IMR-90 (cell line): ENCODE measurements at regions not wholly inside any gene's neighbourhood (a gene's known extent, or its start where the extent isn't known, plus 50 kb on each side); places are given as distances from the start of the nearest gene placed in this dataset.

Experiments
- ATAC-seq: fragments of 200-7000 bp; cut with Tn5 transposase; 2 replicates; pipeline ENCODE4 v1.9.1; 2020; ENCODE audit warnings: low read depth, mild to moderate bottlenecking, moderate library complexity
- BruUV-seq: library from RNA; stranded (reverse); fragments of 400-500 nt; replicated peaks from 2 replicates; lab custom pipeline; 2021; lab: Mats Ljungman, UMichigan
- CTCF ChIA-PET: fragments of 300-600 bp; formaldehyde crosslinking; extraction: SDS; loops from one replicate; lab custom pipeline; 2021; ENCODE audit warnings: antibody characterized with exemption; lab: Yijun Ruan, JAX
- POLR2A ChIA-PET: fragments of 300-600 bp; sonication (Branson Sonifier 250); formaldehyde crosslinking; loops from one replicate; lab custom pipeline; 2022; ENCODE audit warnings: antibody characterized with exemption; ENCODE audit not compliant: unreplicated experiment; lab: Charles Lee
- DNase-seq: peaks from one replicate; pipeline ENCODE4 v3.0.0; 2013
- H2AFZ ChIP-seq: replicated peaks from 2 replicates; pipeline ENCODE3; 2013; ENCODE audit warnings: low read length, mild to moderate bottlenecking; ENCODE audit not compliant: poor library complexity
- H2AK5ac ChIP-seq: 2 replicates; pipeline ENCODE4 v1.6.1; 2013; ENCODE audit warnings: low read depth, low read length, inconsistent platforms
- H2AK9ac ChIP-seq: replicated peaks from 2 replicates; pipeline ENCODE3; 2013; ENCODE audit warnings: mild to moderate bottlenecking, low read depth, low read length, moderate library complexity; ENCODE audit not compliant: poor library complexity
- H2BK120ac ChIP-seq: 2 replicates; pipeline ENCODE4 v1.6.1; 2013; ENCODE audit warnings: low read depth, low read length, inconsistent platforms
- H2BK15ac ChIP-seq: 3 replicates; pipeline ENCODE4 v1.6.1; 2013; ENCODE audit warnings: low read depth, low read length, inconsistent platforms
- H2BK20ac ChIP-seq: 2 replicates; pipeline ENCODE4 v1.6.1; 2013; ENCODE audit warnings: low read depth, mild to moderate bottlenecking, inconsistent platforms, low read length, moderate library complexity
- H2BK5ac ChIP-seq: 2 replicates; pipeline ENCODE4 v1.6.1; 2013; ENCODE audit warnings: mild to moderate bottlenecking, low read depth, low read length, inconsistent platforms; ENCODE audit not compliant: poor library complexity, severe bottlenecking
- H3K14ac ChIP-seq: replicated peaks from 2 replicates; pipeline ENCODE4 v1.6.1; 2013; ENCODE audit warnings: low read depth, low read length, inconsistent platforms
- H3K18ac ChIP-seq: 2 replicates; pipeline ENCODE4 v1.6.1; 2013; ENCODE audit warnings: low read depth, low read length, control low read depth
- H3K23ac ChIP-seq: 2 replicates; pipeline ENCODE4 v1.6.1; 2013; ENCODE audit warnings: low read depth, low read length, inconsistent platforms
- H3K27ac ChIP-seq: 2 replicates; pipeline ENCODE4 v1.5.1; 2013; ENCODE audit warnings: mild to moderate bottlenecking, control low read depth, low read length; ENCODE audit not compliant: insufficient read depth
- H3K27me3 ChIP-seq: 2 replicates; pipeline ENCODE4 v1.6.1; 2013; ENCODE audit warnings: low read length; ENCODE audit not compliant: control insufficient read depth, insufficient read depth
- H3K36me3 ChIP-seq: 2 replicates; pipeline ENCODE4 v1.6.1; 2013; ENCODE audit warnings: low read length, mixed read lengths; ENCODE audit not compliant: control insufficient read depth, insufficient read depth
- H3K4ac ChIP-seq: 2 replicates; pipeline ENCODE4 v1.6.1; 2013; ENCODE audit warnings: low read depth, low read length, inconsistent platforms
- H3K4me1 ChIP-seq: 2 replicates; pipeline ENCODE4 v1.6.1; 2013; ENCODE audit warnings: low read length, mixed read lengths; ENCODE audit not compliant: control insufficient read depth, insufficient read depth
- H3K4me2 ChIP-seq: 2 replicates; pipeline ENCODE4 v1.6.1; 2013; ENCODE audit warnings: low read depth, mild to moderate bottlenecking, control low read depth, low read length, moderate library complexity
- H3K4me3 ChIP-seq: 2 replicates; pipeline ENCODE4 v1.5.1; 2013; ENCODE audit warnings: low read depth, mild to moderate bottlenecking, control low read depth, low read length, moderate library complexity; ENCODE audit not compliant: insufficient read depth
- H3K56ac ChIP-seq: 2 replicates; pipeline ENCODE4 v1.6.1; 2013; ENCODE audit warnings: low read length, inconsistent platforms; ENCODE audit not compliant: insufficient read depth; ENCODE audit errors: extremely low read depth
- H3K79me1 ChIP-seq, 2 experiments: 2 replicates each; pipeline ENCODE4 v1.6.1; 2013; ENCODE audit warnings: low read length in 2 of 2, inconsistent platforms in 1 of 2, low read depth in 1 of 2
- H3K9ac ChIP-seq: 2 replicates; pipeline ENCODE4 v1.6.1; 2013; ENCODE audit warnings: low read depth, low read length, control low read depth
- H3K9me1 ChIP-seq: 2 replicates; pipeline ENCODE4 v1.6.1; 2013; ENCODE audit warnings: low read length, inconsistent platforms; ENCODE audit not compliant: insufficient read depth
- H3K9me3 ChIP-seq: 2 replicates; pipeline ENCODE4 v1.6.1; 2013; ENCODE audit warnings: low read length; ENCODE audit not compliant: control insufficient read depth, insufficient read depth
- H4K20me1 ChIP-seq: 2 replicates; pipeline ENCODE4 v1.6.1; 2013; ENCODE audit warnings: low read length, inconsistent platforms; ENCODE audit not compliant: insufficient read depth
- H4K5ac ChIP-seq: 2 replicates; pipeline ENCODE4 v1.6.1; 2013; ENCODE audit warnings: mild to moderate bottlenecking, low read depth, low read length, control low read depth
- H4K8ac ChIP-seq, 2 experiments: 2 replicates each; pipeline ENCODE4 v1.6.1; 2013; ENCODE audit warnings: low read depth in 2 of 2, low read length in 2 of 2, control low read depth in 1 of 2, inconsistent platforms in 1 of 2
- H4K91ac ChIP-seq: 2 replicates; pipeline ENCODE4 v1.6.1; 2013; ENCODE audit warnings: low read depth, low read length, inconsistent platforms; ENCODE audit not compliant: insufficient read depth
- BHLHE40 ChIP-seq: fragments of 150-350 bp; IDR thresholded peaks from 2 replicates; pipeline ENCODE4 v1.6.1; 2016; ENCODE audit warnings: mild to moderate bottlenecking, low read depth, low read length
- CEBPB ChIP-seq: IDR thresholded peaks from 2 replicates; pipeline ENCODE4 v1.6.1; 2012; ENCODE audit warnings: low read depth, low read length, improper control_type of control experiment
- CHD1 ChIP-seq: IDR thresholded peaks from 2 replicates; pipeline ENCODE4 v1.6.1; 2012; ENCODE audit warnings: low read depth, low read length, improper control_type of control experiment
- CTCF ChIP-seq: conservative IDR thresholded peaks from 2 replicates; pipeline ENCODE4 v1.5.1; 2012; ENCODE audit warnings: mild to moderate bottlenecking, low read depth, low read length, improper control_type of control experiment
- FOS ChIP-seq: fragments of 150-350 bp; IDR thresholded peaks from 2 replicates; pipeline ENCODE4 v1.6.1; 2016; ENCODE audit warnings: low read depth, low read length
- MAFK ChIP-seq: IDR thresholded peaks from 2 replicates; pipeline ENCODE4 v1.6.1; 2012; ENCODE audit warnings: low read depth, low read length, improper control_type of control experiment
- MAZ ChIP-seq: IDR thresholded peaks from 2 replicates; pipeline ENCODE4 v1.6.1; 2012; ENCODE audit warnings: low read depth, mild to moderate bottlenecking, low read length, improper control_type of control experiment, moderate library complexity, borderline replicate concordance
- MXI1 ChIP-seq: IDR thresholded peaks from 2 replicates; pipeline ENCODE4 v1.6.1; 2012; ENCODE audit warnings: low read depth, mild to moderate bottlenecking, low read length, moderate library complexity, borderline replicate concordance
- NFE2L2 ChIP-seq: fragments of 150-350 bp; IDR thresholded peaks from 2 replicates; pipeline ENCODE4 v1.6.1; 2016; ENCODE audit warnings: low read depth, mild to moderate bottlenecking, low read length
- POLR2A ChIP-seq: IDR thresholded peaks from 2 replicates; pipeline ENCODE4 v1.6.1; 2012; ENCODE audit warnings: mild to moderate bottlenecking, low read depth, low read length
- RAD21 ChIP-seq: IDR thresholded peaks from 2 replicates; pipeline ENCODE4 v1.6.1; 2012; ENCODE audit warnings: low read length, improper control_type of control experiment
- SMC3 ChIP-seq: fragments of 150-350 bp; IDR thresholded peaks from 2 replicates; pipeline ENCODE4 v1.6.1; 2016; ENCODE audit warnings: low read depth, mild to moderate bottlenecking, antibody characterized with exemption, low read length, moderate library complexity
- WGBS, 2 experiments: methylation state at CpG; one replicate each; pipeline versions ENCODE4 v1.1.5 to v1.1.7; 2013; ENCODE audit warnings: missing lambda C conversion rate in 2 of 2; ENCODE audit not compliant: insufficient read length in 1 of 2; ENCODE audit errors: extremely low coverage in 2 of 2; 5-methylcytosine and 5-hydroxymethylcytosine counted together
- dilution Hi-C: fragments of 300-500 bp; cut with HindIII; formaldehyde crosslinking; loops from one replicate; pipeline ENCODE4 v1.14.3; 2018; ENCODE audit warnings: low sequenced_read_pairs; ENCODE audit not compliant: unreplicated experiment
- in situ Hi-C: fragments of 300-500 bp; cut with MboI; formaldehyde crosslinking; loops from 3 replicates; pipeline ENCODE4 v1.14.3; 2019; ENCODE audit warnings: low sequenced_read_pairs, inconsistent platforms, mixed read lengths
- intact Hi-C: fragments of 100-400 bp; cut with micrococcal nuclease; formaldehyde crosslinking; loops from 2 replicates; pipeline ENCODE4 v1.10.0; 2022

GRCh38 chr3:103389356-103389755 is 954.5 kb downstream of the ZPLD1 start:
- WGBS, 2 experiments, result no CpG with 5 or more reads among the region's 1 CpG
- no TSS peak for BruUV-seq
- dilution Hi-C loops, result no loop called here

More at GRCh38 chr3:103389356-103389755, 954.5 kb downstream of the ZPLD1 start:
- Histone ChIP-seq H3K56ac (no peak overlapping the region), H3K9me3 (no peaks in the 10 kb centered on the region), H3K9me1 (no peaks in the 10 kb centered on the region), H3K36me3 (no peaks in the 10 kb centered on the region), H3K27ac (no peak overlapping the region), H2AK5ac (no peak overlapping the region), H3K4me3 (no peak overlapping the region), H3K79me1 (no peaks in the 10 kb centered on the region), H4K5ac (no peak overlapping the region), H2BK20ac (no peak overlapping the region), H3K23ac (no peak overlapping the region), H4K8ac (no peak overlapping the region), H2AFZ (no peak overlapping the region), H3K4ac (no peak overlapping the region), H3K14ac (no peak overlapping the region), H4K91ac (no peak overlapping the region), H4K20me1 (no peaks in the 10 kb centered on the region), H2BK15ac (no peak overlapping the region), H3K9ac (no peak overlapping the region), H3K4me2 (no peak overlapping the region), H3K18ac (no peak overlapping the region), H3K27me3 (no peaks in the 10 kb centered on the region), H2BK120ac (no peak overlapping the region), H3K4me1 (peaks cover 2% of the 10 kb centered on the region), H2BK5ac (no peak overlapping the region), H2AK9ac (no peak overlapping the region)
- ATAC-seq (no peak), DNase-seq (no peak)
- ChIA-PET CTCF (no interaction called here), POLR2A (no interaction called here)
- in situ Hi-C loops (no loop called here), intact Hi-C loops (no loop called here)
- TF ChIP-seq RAD21 (no peak), CEBPB (no peak), POLR2A (no peak), SMC3 (no peak), MAZ (no peak), BHLHE40 (no peak), NFE2L2 (no peak), MAFK (no peak), MXI1 (no peak), CHD1 (no peak), FOS (no peak), CTCF (no peak)
